ENCODE measurements at regions not wholly inside any gene's neighbourhood (a gene's known extent, or its start where the extent isn't known, plus 50 kb on each side); places are given as distances from the start of the nearest gene placed in this dataset.

GRCh38 chr5:85517386-85517785 is 1100.4 kb upstream of the COX7C start:
- 82 to 85% (median 83%) methylated on average over 3 of the region's 3 CpGs for WGBS, 3 donors
- DNase-seq, result no peak
- Histone ChIP-seq H3K4me1 (no peaks in the 10 kb centered on the region), H3K27me3 (ENCODE audit: insufficient read depth in 3 of 3, low read length in 2 of 3) (no peaks in the 10 kb centered on the region), H3K9me3 (no peaks in the 10 kb centered on the region), H3K4me3 (no peak overlapping the region), H3K27ac (no peak overlapping the region), H3K36me3 (ENCODE audit: insufficient read depth in 1 of 2, low read depth in 1 of 2) (no peaks in the 10 kb centered on the region)
- intact Hi-C loops (cut with DNase I), result no loop called here
- TF ChIP-seq CTCF (IDR thresholded peaks at IDR 0.05), result no peak
- ATAC-seq, result no peak

- H3K4me1 ChIP-seq, result no peaks in the 10 kb centered on the region
- ATAC-seq (no peak), DNase-seq (no peak)
- no peak overlapping the region for H3K4me3 ChIP-seq
- WGBS, 3 donors, result 76 to 84% (median 80%) methylated on average over 4 of the region's 4 CpGs
- no peaks in the 10 kb centered on the region for H3K9me3 ChIP-seq
- H3K27ac ChIP-seq, result no peak overlapping the region
- intact Hi-C loops (cut with DNase I), result no loop called here
- no peaks in the 10 kb centered on the region for H3K36me3 ChIP-seq (ENCODE audit: insufficient read depth in 1 of 2, low read depth in 1 of 2)
- no peak for TF ChIP-seq CTCF (IDR thresholded peaks at IDR 0.05)
- H3K27me3 ChIP-seq (ENCODE audit: insufficient read depth in 3 of 3, low read length in 2 of 3), result no peaks in the 10 kb centered on the region
Observed at GRCh38 chr5:85533341-85534047, 1084.2 kb upstream of the COX7C start.

GRCh38 chr5:85538362-85538761 is 1079.4 kb upstream of the COX7C start:
- H3K27ac ChIP-seq, result no peak overlapping the region
- intact Hi-C loops (cut with DNase I), result no loop called here
- TF ChIP-seq CTCF (IDR thresholded peaks at IDR 0.05), result no peak
- H3K27me3 ChIP-seq (ENCODE audit: insufficient read depth in 3 of 3, low read length in 2 of 3), result no peaks in the 10 kb centered on the region
- no peaks in the 10 kb centered on the region for H3K9me3 ChIP-seq
- no peaks in the 10 kb centered on the region for H3K4me1 ChIP-seq
- ATAC-seq (no peak), DNase-seq (no peak)
- no peak overlapping the region for H3K4me3 ChIP-seq
- H3K36me3 ChIP-seq (ENCODE audit: insufficient read depth in 1 of 2, low read depth in 1 of 2), result no peaks in the 10 kb centered on the region

- ATAC-seq (no peak), DNase-seq (no peak)
- H3K4me1 ChIP-seq, result no peaks in the 10 kb centered on the region
- no peaks in the 10 kb centered on the region for H3K36me3 ChIP-seq (ENCODE audit: insufficient read depth in 1 of 2, low read depth in 1 of 2)
- no peak overlapping the region for H3K4me3 ChIP-seq
- H3K27ac ChIP-seq, result no peak overlapping the region
- TF ChIP-seq CTCF (IDR thresholded peaks at IDR 0.05), result no peak
- H3K27me3 ChIP-seq (ENCODE audit: insufficient read depth in 3 of 3, low read length in 2 of 3), result no peaks in the 10 kb centered on the region
- 36 to 37% (median 37%) methylated on average over 2 of the region's 2 CpGs for WGBS, 3 donors
- intact Hi-C loops (cut with DNase I), result no loop called here
- H3K9me3 ChIP-seq, result no peaks in the 10 kb centered on the region
Observed at GRCh38 chr5:85545129-85545528, 1072.6 kb upstream of the COX7C start.

- DNase-seq, result no peak
- 91 to 93% (median 91%) methylated on average over 10 of the region's 10 CpGs for WGBS, 3 donors
- no peak for ATAC-seq
- no peak for TF ChIP-seq CTCF (IDR thresholded peaks at IDR 0.05)
- intact Hi-C loops (cut with DNase I), result no loop called here
- H3K9me3 ChIP-seq, result peaks cover 13% of the 10 kb centered on the region
- no peaks in the 10 kb centered on the region for H3K36me3 ChIP-seq (ENCODE audit: insufficient read depth in 1 of 2, low read depth in 1 of 2)
- no peaks in the 10 kb centered on the region for H3K27me3 ChIP-seq (ENCODE audit: insufficient read depth in 3 of 3, low read length in 2 of 3)
- no peak overlapping the region for H3K4me3 ChIP-seq
- no peaks in the 10 kb centered on the region for H3K4me1 ChIP-seq
- no peak overlapping the region for H3K27ac ChIP-seq
Observed at GRCh38 chr5:85549229-85549628, 1068.5 kb upstream of the COX7C start.

All from psoas muscle (tissue), 7 donors.